ENCODE measurements at regions not wholly inside any gene's neighbourhood (a gene's known extent, or its start where the extent isn't known, plus 50 kb on each side); places are given as distances from the start of the nearest gene placed in this dataset.
"Not testable (repeated sequence)": the region's sequence is repeated elsewhere in the genome, so short reads cannot be mapped to it uniquely, and the experiment has no call there.

- Mint-ChIP-seq H3K27me3 (ENCODE audit: low read depth) (no peaks in the 10 kb centered on the region), H3K4me1 (peaks cover 11% of the 10 kb centered on the region), H3K27ac (no peak overlapping the region), H3K36me3 (no peaks in the 10 kb centered on the region), H3K4me3 (no peak overlapping the region), H3K9me3 (peaks cover 11% of the 10 kb centered on the region)
- CTCF ChIA-PET, result no interaction called here
- ATAC-seq (no peak), DNase-seq (ENCODE audit: low spot score) (no peak)
- TF ChIP-seq ATF2 (CRISPR knock-in tag; IDR thresholded peaks at IDR 0.05; ENCODE audit: borderline replicate concordance, low read depth), result no peak
- no peak for TF ChIP-seq ZNF232 (CRISPR knock-in tag; IDR thresholded peaks at IDR 0.05)
- TF ChIP-seq CTCF (IDR thresholded peaks at IDR 0.05), result no peak
- TF ChIP-seq ATF3 (CRISPR knock-in tag; conservative IDR thresholded peaks at IDR 0.05), result no peak
- TF ChIP-seq TP53 (CRISPR knock-in tag; IDR thresholded peaks at IDR 0.05), result no peak
- no peak for TF ChIP-seq ZNF425 (CRISPR knock-in tag; conservative IDR thresholded peaks at IDR 0.05)
- no peak for TF ChIP-seq MLX (CRISPR knock-in tag; IDR thresholded peaks at IDR 0.05)
- no peak for TF ChIP-seq ZSCAN18 (CRISPR knock-in tag; IDR thresholded peaks at IDR 0.05)
- POLR2A ChIA-PET, result no interaction called here
Measured at GRCh38 chr12:23245186-23245585, 620.2 kb downstream of the ETNK1 start.

- POLR2A ChIA-PET, result no interaction called here
Measured at GRCh38 chr12:23253191-23253590, 628.2 kb downstream of the ETNK1 start.

GRCh38 chr12:23253910-23254309 lies 628.9 kb downstream of the ETNK1 start:
- H3K27ac Mint-ChIP-seq; H3K36me3 Mint-ChIP-seq; H3K27me3 Mint-ChIP-seq (ENCODE audit: low read depth); ATAC-seq; H3K4me1 Mint-ChIP-seq; POLR2A ChIA-PET; CTCF ChIA-PET; DNase-seq (ENCODE audit: low spot score); H3K9me3 Mint-ChIP-seq; H3K4me3 Mint-ChIP-seq: not testable (repeated sequence)

More at GRCh38 chr12:23253191-23253590, 628.2 kb downstream of the ETNK1 start:
- H3K36me3 Mint-ChIP-seq, result no peaks in the 10 kb centered on the region
- H3K27me3 Mint-ChIP-seq (ENCODE audit: low read depth), result no peaks in the 10 kb centered on the region
- H3K27ac Mint-ChIP-seq, result no peak overlapping the region
- no peaks in the 10 kb centered on the region for H3K9me3 Mint-ChIP-seq
- CTCF ChIA-PET, result no interaction called here
- ATAC-seq (no peak), DNase-seq (ENCODE audit: low spot score) (no peak)
- H3K4me1 Mint-ChIP-seq, result peaks cover 3% of the 10 kb centered on the region; the same call in 1 of the 2 replicates
- TF ChIP-seq ETV6 (CRISPR knock-in tag; IDR thresholded peaks at IDR 0.05) (no peak), KAT7 (CRISPR knock-in tag; IDR thresholded peaks at IDR 0.05; ENCODE audit: borderline replicate concordance) (no peak), FOXK1 (CRISPR knock-in tag; IDR thresholded peaks at IDR 0.05) (no peak), ZNF423 (CRISPR knock-in tag; IDR thresholded peaks at IDR 0.05) (no peak), JUN (CRISPR knock-in tag; IDR thresholded peaks at IDR 0.05) (no peak), ZNF416 (CRISPR knock-in tag; IDR thresholded peaks at IDR 0.05) (no peak), NFE2L1 (CRISPR knock-in tag; IDR thresholded peaks at IDR 0.05) (no peak), SMAD4 (CRISPR knock-in tag; IDR thresholded peaks at IDR 0.05) (no peak), TP53 (CRISPR knock-in tag; IDR thresholded peaks at IDR 0.05) (no peak), ZNF232 (CRISPR knock-in tag; IDR thresholded peaks at IDR 0.05) (no peak), TEAD4 (CRISPR knock-in tag; IDR thresholded peaks at IDR 0.05) (no peak), CREM (CRISPR knock-in tag; IDR thresholded peaks at IDR 0.05) (no peak), HMGA2 (CRISPR knock-in tag; IDR thresholded peaks at IDR 0.05) (no peak)
- no peak overlapping the region for H3K4me3 Mint-ChIP-seq
